ENCODE measurements at regions not wholly inside any gene's neighbourhood (a gene's known extent, or its start where the extent isn't known, plus 50 kb on each side); places are given as distances from the start of the nearest gene placed in this dataset.
"Not testable (repeated sequence)": the region's sequence is repeated elsewhere in the genome, so short reads cannot be mapped to it uniquely, and the experiment has no call there.

- no peak for DNase-seq
Measured at GRCh38 chrX:34576864-34577263, 80.2 kb downstream of the TMEM47 start.

- DNase-seq, result no peak
Measured at GRCh38 chrX:34565981-34566380, 91.1 kb downstream of the TMEM47 start.

GRCh38 chrX:34563804-34564203 is 93.3 kb downstream of the TMEM47 start:
- DNase-seq, result no peak

DNA sequence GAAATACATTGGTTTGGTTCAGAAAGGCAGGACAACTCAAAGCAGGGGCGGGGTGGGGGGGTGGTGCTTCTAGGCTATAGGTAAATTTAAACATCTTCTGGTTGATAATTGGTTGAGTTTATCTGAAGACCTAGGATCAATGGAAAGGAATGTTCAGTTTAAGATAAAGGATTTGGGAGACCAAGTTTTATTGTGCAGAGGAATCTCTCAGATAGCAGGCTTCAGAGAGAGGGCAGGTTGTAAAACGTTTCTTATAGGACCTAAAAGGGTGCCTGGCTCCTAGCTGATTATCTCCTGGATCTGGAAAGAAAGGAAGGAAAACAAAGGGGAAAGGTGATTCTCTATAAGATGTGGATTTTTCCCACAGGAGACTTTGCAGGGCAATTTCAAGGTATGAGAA is 94.0 kb downstream of the TMEM47 start:
- DNase-seq, result no peak

DNA sequence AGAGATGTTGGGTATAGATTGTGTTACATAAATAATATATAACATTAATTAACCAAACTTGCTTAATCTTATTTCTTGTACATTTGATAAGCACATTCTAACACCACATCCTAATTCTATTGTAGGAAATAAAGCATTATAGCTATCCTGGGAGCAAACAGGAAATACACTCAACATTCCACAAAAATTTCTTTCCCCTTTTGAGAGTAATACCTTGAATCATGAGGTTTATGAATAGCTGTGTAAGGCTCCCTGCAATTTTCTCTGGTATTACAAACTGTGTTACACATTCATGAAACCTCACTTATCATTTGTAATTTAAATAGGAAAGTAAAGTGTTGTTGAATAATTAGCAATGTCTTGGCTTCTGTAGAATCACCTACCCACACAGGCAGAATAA is 95.1 kb downstream of the TMEM47 start:
- no peak for DNase-seq

DNA sequence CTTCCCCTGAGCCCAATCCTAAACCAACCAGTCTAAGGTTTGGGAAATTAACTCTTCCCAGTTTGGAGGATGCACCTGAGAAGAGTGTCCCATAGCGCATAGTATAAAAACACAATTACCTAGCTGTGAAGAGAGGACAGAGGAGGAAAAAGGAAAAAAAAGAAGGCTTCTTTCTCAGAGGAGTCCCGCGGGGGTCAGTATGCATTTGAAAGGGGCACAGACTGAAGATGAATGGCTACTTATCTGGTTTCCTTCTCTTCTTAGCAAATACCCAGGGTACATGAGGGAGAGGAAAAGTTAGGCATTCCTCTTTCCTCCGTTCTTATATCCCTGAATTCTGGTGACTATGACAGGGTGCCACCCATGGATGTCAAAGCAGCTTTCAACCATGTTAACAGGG is 96.9 kb downstream of the TMEM47 start:
- no peak for DNase-seq

- DNase-seq, result no peak
Measured at GRCh38 chrX:34559325-34559724, 97.8 kb downstream of the TMEM47 start.

GRCh38 chrX:34557733-34558132 is 99.4 kb downstream of the TMEM47 start:
- DNase-seq, result no peak

DNA sequence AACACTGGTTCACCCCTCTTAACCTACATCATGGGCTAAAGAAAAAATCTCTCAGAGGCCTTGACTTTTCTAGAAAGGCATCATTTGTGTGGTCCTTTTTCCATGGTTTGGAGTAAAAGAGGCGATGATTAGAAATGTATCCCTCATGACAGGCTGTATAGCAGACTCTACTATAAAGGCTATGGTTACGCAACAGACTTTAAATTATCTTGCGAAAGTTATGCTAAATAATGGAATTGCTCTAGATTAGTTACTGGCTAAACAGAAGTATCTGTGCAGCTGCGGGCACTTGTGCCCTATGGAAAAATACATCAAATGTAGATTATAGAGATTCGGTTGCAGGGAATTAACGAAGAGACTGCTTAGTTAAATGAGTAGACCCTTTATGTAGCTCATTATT is 101.6 kb downstream of the TMEM47 start:
- DNase-seq, result no peak

- no peak for DNase-seq
Measured at GRCh38 chrX:34546366-34546765, 110.7 kb downstream of the TMEM47 start.

- no peak for DNase-seq
Measured at GRCh38 chrX:34528081-34528480, 129.0 kb downstream of the TMEM47 start.

GRCh38 chrX:34521563-34521962 is 135.5 kb downstream of the TMEM47 start:
- no peak for DNase-seq

DNA sequence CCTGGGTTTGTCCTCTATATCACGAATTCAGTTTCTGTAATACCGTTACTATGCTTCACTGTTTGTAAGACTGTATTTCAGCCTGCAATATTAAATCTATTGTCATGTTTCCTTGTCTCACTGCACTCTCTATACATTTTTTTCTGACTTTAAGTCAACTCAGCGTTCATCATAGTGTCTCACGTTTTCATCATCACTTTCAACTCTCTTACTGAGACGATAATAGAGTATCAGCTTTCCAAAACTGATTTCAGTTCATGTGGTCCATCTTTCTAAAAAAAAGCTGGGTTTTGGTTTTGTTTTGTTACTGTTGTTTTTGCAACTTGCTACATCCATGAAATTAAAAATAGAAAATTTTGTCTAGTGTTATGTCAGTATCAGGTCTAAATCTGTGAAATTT is 147.7 kb downstream of the TMEM47 start:
- no peak for DNase-seq

- DNase-seq, result no peak
Measured at GRCh38 chrX:34503119-34503518, 154.0 kb downstream of the TMEM47 start.

GRCh38 chrX:34493086-34493485 is 164.0 kb downstream of the TMEM47 start:
- DNase-seq, result no peak

DNA sequence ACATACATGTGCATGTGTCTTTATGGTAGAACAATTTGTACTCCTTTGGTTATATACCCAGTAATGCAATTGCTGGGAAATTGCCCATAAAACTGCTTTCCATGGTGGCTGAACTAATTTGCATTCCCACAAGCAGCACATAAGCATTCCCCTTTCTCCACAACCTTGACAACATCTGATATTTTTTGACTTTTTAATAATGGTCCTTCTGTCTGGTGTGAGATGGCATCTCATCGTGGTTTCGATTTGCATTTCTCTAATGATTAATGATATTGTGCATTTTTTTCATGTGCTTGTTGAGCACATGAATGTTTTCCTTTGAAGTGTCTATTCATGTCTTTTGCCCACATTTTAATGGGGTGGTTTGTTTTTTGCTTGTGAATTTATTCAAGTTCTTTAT is 166.0 kb downstream of the TMEM47 start:
- DNase-seq, result no peak

GRCh38 chrX:34487364-34487763 is 169.7 kb downstream of the TMEM47 start:
- no peak for DNase-seq

DNA sequence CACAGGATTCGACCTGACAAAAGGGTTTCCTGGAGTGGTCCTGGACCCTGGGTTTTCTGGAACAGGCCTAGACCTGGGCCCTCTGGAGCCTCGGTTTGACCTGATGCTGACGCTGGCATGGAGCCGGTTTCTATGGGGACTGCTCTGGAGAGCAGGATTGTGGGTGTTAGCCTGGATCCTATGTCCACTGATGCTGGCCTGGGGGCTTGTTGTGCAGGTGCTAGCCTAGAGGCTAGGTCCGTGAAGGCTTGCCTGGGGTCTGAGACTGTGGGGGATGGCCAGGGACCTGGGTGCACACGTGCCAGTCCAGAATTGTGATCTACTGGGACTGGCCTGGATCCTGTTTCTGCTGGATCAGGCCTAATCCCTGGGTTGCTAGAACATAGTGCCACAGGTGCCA is 173.1 kb downstream of the TMEM47 start:
- DNase-seq, result no peak

DNA sequence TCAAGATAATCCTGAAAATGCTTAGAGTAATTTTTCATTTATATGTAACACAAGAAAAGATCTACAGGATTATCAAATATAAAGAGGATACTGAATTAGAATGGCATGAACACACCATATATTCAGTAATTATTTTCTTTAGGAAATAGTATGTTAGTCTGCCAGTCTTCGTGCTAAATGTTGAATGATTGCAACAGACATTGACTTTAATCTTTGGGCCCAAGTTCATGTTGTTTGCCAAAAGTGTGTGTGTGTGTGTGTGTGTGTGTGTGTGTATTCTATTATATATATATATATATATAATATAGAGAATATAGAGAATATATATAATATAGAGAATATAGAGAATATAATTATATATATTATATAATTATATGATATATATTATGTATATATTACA is 186.6 kb downstream of the TMEM47 start:
- no peak for DNase-seq

GRCh38 chrX:34467437-34467836 is 189.6 kb downstream of the TMEM47 start:
- no peak for DNase-seq

- DNase-seq, result not testable (repeated sequence)
Measured at GRCh38 chrX:34463220-34463619, 193.9 kb downstream of the TMEM47 start.

GRCh38 chrX:34457850-34458249 is 199.2 kb downstream of the TMEM47 start:
- DNase-seq, result not testable (repeated sequence)

GRCh38 chrX:34437586-34437985 is 219.5 kb downstream of the TMEM47 start:
- no peak for DNase-seq

DNA sequence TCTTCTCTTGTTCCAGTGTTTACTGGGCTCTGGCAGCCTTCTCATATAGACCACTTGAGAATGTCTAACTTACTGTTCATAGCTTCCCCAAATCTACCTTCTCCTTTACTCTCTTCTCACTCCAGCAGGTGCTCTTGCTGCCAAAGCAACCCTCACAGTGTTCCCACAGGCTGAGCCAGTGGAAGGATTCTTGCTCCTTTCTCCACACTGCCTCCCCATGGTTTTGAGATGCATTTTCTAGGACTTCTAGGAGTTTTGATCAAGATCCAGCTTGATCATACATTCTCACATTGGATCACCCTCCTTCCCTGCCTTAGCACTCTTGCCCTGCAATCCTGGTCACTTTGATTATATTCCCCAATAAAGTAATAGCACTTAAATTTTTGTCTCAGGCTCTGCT is 230.8 kb downstream of the TMEM47 start:
- no peak for DNase-seq

GRCh38 chrX:34406580-34406979 is 250.5 kb downstream of the TMEM47 start:
- DNase-seq, result no peak

Data from right hindlimb (tissue), 1 donor.